ENCODE measurements at regions not wholly inside any gene's neighbourhood (a gene's known extent, or its start where the extent isn't known, plus 50 kb on each side); places are given as distances from the start of the nearest gene placed in this dataset.

- no peaks in the 10 kb centered on the region for H3K27me3 ChIP-seq
- no peak for DNase-seq (ENCODE audit: low spot score in 2 of 2)
- TF ChIP-seq CTCF (IDR thresholded peaks at IDR 0.05) (no peak), EP300 (IDR thresholded peaks at IDR 0.05) (no peak), POLR2AphosphoS5 (IDR thresholded peaks at IDR 0.05) (no peak), POLR2A (IDR thresholded peaks at IDR 0.05) (no peak)
- H3K9me3 ChIP-seq, result no peaks in the 10 kb centered on the region
- no peaks in the 10 kb centered on the region for H3K36me3 ChIP-seq
- WGBS, result 79% methylated on average over 6 of the region's 6 CpGs
- H3K4me3 ChIP-seq, result no peak overlapping the region
- no peaks in the 10 kb centered on the region for H3K4me1 ChIP-seq
- no peak overlapping the region for H3K27ac ChIP-seq
Observed at GRCh38 chr3:59555593-59556315, 505.9 kb upstream of the CFAP20DC start.

- 72% methylated on average over 3 of the region's 3 CpGs for WGBS
- no peaks in the 10 kb centered on the region for H3K4me1 ChIP-seq
- H3K27me3 ChIP-seq, result no peaks in the 10 kb centered on the region
- H3K27ac ChIP-seq, result no peak overlapping the region
- TF ChIP-seq CTCF (IDR thresholded peaks at IDR 0.05), result no peak
- TF ChIP-seq POLR2A (IDR thresholded peaks at IDR 0.05), result no peak
- no peak for TF ChIP-seq EP300 (IDR thresholded peaks at IDR 0.05)
- no peak for TF ChIP-seq POLR2AphosphoS5 (IDR thresholded peaks at IDR 0.05)
- DNase-seq (ENCODE audit: low spot score in 2 of 2), result no peak
- H3K36me3 ChIP-seq, result no peaks in the 10 kb centered on the region
- H3K9me3 ChIP-seq, result no peaks in the 10 kb centered on the region
- no peak overlapping the region for H3K4me3 ChIP-seq
Observed at GRCh38 chr3:59553076-59553475, 503.3 kb upstream of the CFAP20DC start.

- H3K36me3 ChIP-seq, result no peaks in the 10 kb centered on the region
- DNase-seq (ENCODE audit: low spot score in 2 of 2), result no peak
- H3K27ac ChIP-seq, result no peak overlapping the region
- H3K4me3 ChIP-seq, result no peak overlapping the region
- WGBS, result 76% methylated on average over 4 of the region's 4 CpGs
- H3K4me1 ChIP-seq, result no peaks in the 10 kb centered on the region
- TF ChIP-seq POLR2A (IDR thresholded peaks at IDR 0.05) (no peak), EP300 (IDR thresholded peaks at IDR 0.05) (no peak), POLR2AphosphoS5 (IDR thresholded peaks at IDR 0.05) (no peak), CTCF (IDR thresholded peaks at IDR 0.05) (no peak)
- H3K27me3 ChIP-seq, result no peaks in the 10 kb centered on the region
- H3K9me3 ChIP-seq, result no peaks in the 10 kb centered on the region
Observed at GRCh38 chr3:59551834-59552233, 502.0 kb upstream of the CFAP20DC start.

DNA sequence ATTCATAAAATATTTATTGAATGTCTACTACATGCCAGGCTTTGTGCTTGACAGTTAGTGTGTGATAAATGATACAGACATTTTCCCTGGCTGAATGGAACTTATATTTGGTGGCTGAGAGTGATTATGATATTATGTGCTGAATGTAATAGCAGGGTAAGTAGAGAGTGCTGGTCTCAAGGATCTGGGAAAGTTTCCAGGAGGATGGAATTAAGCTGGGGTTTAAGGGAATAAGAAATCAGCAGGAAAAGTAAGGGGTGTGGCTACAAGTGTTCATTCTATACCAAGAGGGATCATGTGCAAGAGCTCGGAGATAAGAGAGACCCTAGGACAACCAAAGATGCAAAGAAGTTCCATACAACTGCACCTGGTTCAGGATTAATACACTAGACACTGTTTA lies 500.1 kb upstream of the CFAP20DC start:
- TF ChIP-seq POLR2AphosphoS5 (IDR thresholded peaks at IDR 0.05) (no peak), EP300 (IDR thresholded peaks at IDR 0.05) (no peak), POLR2A (IDR thresholded peaks at IDR 0.05) (no peak), CTCF (IDR thresholded peaks at IDR 0.05) (no peak)
- Histone ChIP-seq H3K27ac (no peak overlapping the region), H3K4me1 (no peaks in the 10 kb centered on the region), H3K36me3 (no peaks in the 10 kb centered on the region), H3K4me3 (no peak overlapping the region), H3K27me3 (no peaks in the 10 kb centered on the region), H3K9me3 (no peaks in the 10 kb centered on the region)
- no peak for DNase-seq (ENCODE audit: low spot score in 2 of 2)
- 84% methylated on average over 1 of the region's 1 CpG for WGBS

- TF ChIP-seq EP300 (IDR thresholded peaks at IDR 0.05) (no peak), CTCF (IDR thresholded peaks at IDR 0.05) (no peak), POLR2AphosphoS5 (IDR thresholded peaks at IDR 0.05) (no peak), POLR2A (IDR thresholded peaks at IDR 0.05) (no peak)
- WGBS, result 83% methylated on average over 3 of the region's 3 CpGs
Observed at GRCh38 chr3:59547874-59548273, 498.0 kb upstream of the CFAP20DC start.

More at GRCh38 chr3:59547874-59548273, 498.0 kb upstream of the CFAP20DC start:
- H3K4me3 ChIP-seq, result no peak overlapping the region
- no peak for DNase-seq (ENCODE audit: low spot score in 2 of 2)
- H3K27me3 ChIP-seq, result no peaks in the 10 kb centered on the region
- no peaks in the 10 kb centered on the region for H3K9me3 ChIP-seq
- no peaks in the 10 kb centered on the region for H3K36me3 ChIP-seq
- H3K4me1 ChIP-seq, result no peaks in the 10 kb centered on the region
- no peak overlapping the region for H3K27ac ChIP-seq
